ENCODE measurements at regions not wholly inside any gene's neighbourhood (a gene's known extent, or its start where the extent isn't known, plus 50 kb on each side); places are given as distances from the start of the nearest gene placed in this dataset.

GRCh38 chr6:79818471-79818870 is 128.9 kb downstream of the ELOVL4 start:
- TF ChIP-seq GABPA (IDR thresholded peaks at IDR 0.05; ENCODE audit: low read depth) (no peak), CTCF (IDR thresholded peaks at IDR 0.05; ENCODE audit: insufficient read depth, low read length) (no peak)

All from HL-60 (cell line).